GM23338 (cell line): ENCODE measurements at regions not wholly inside any gene's neighbourhood (a gene's known extent, or its start where the extent isn't known, plus 50 kb on each side); places are given as distances from the start of the nearest gene placed in this dataset.
"Not testable (repeated sequence)": the region's sequence is repeated elsewhere in the genome, so short reads cannot be mapped to it uniquely, and the experiment has no call there.

Experiments
- ATAC-seq: fragments of 200-7000 bp; cut with Tn5 transposase; 3 replicates; pipeline ENCODE4 v1.9.1; 2020
- DNase-seq: peaks from one replicate; pipeline ENCODE4 v3.0.0-alpha.2; 2015; ENCODE audit warnings: low spot score
- H2AFZ ChIP-seq: fragments of 200-600 bp; sonication (generic); 2 replicates; pipeline ENCODE4 v1.8.0; 2016; ENCODE audit warnings: antibody characterized with exemption, mild to moderate bottlenecking, moderate library complexity
- H3F3A ChIP-seq: fragments of 200-600 bp; sonication (generic); replicated peaks from 2 replicates; pipeline ENCODE4 v1.8.0; 2017; ENCODE audit warnings: antibody characterized with exemption, mixed run types, low read depth
- H3K27ac ChIP-seq: fragments of 200-600 bp; sonication (generic); 2 replicates; pipeline ENCODE4 v1.6.1; 2016; ENCODE audit warnings: low read depth
- H3K27me3 ChIP-seq: fragments of 200-600 bp; sonication (generic); 2 replicates; pipeline ENCODE4 v1.8.0; 2016; ENCODE audit warnings: mild to moderate bottlenecking, mixed run types, moderate library complexity; ENCODE audit not compliant: insufficient read depth
- H3K36me3 ChIP-seq: fragments of 200-600 bp; sonication (generic); 2 replicates; pipeline ENCODE4 v1.8.0; 2016; ENCODE audit warnings: mild to moderate bottlenecking; ENCODE audit not compliant: insufficient read depth
- H3K4me1 ChIP-seq: fragments of 200-600 bp; sonication (generic); 2 replicates; pipeline ENCODE4 v1.8.0; 2016; ENCODE audit warnings: mild to moderate bottlenecking, moderate library complexity; ENCODE audit not compliant: insufficient read depth
- H3K4me2 ChIP-seq: fragments of 200-600 bp; sonication (generic); 2 replicates; pipeline ENCODE4 v1.7.1; 2017; ENCODE audit warnings: mixed run types
- H3K4me3 ChIP-seq: fragments of 200-600 bp; sonication (generic); 2 replicates; pipeline ENCODE4 v1.6.1; 2016; ENCODE audit warnings: mixed run types
- H3K79me2 ChIP-seq: fragments of 200-600 bp; sonication (generic); replicated peaks from 2 replicates; pipeline ENCODE4 v1.8.0; 2017; ENCODE audit warnings: mild to moderate bottlenecking; ENCODE audit not compliant: insufficient read depth
- H3K9me2 ChIP-seq: fragments of 200-600 bp; sonication (generic); 2 replicates; pipeline ENCODE4 v1.8.0; 2017; ENCODE audit not compliant: insufficient read depth
- H4K20me1 ChIP-seq: fragments of 200-600 bp; sonication (generic); replicated peaks from 2 replicates; pipeline ENCODE4 v1.8.0; 2017; ENCODE audit warnings: mild to moderate bottlenecking; ENCODE audit not compliant: insufficient read depth
- H3K27ac Mint-ChIP-seq: 2 replicates; pipeline ENCODE4 v1.8.0; 2020; ENCODE audit warnings: inconsistent platforms, mild to moderate bottlenecking, moderate library complexity, mixed read lengths
- H3K27me3 Mint-ChIP-seq: 3 replicates; pipeline ENCODE4 v1.8.0; 2022; ENCODE audit warnings: low read depth, mild to moderate bottlenecking, moderate library complexity, mixed read lengths, inconsistent platforms; ENCODE audit not compliant: insufficient read depth, poor library complexity
- H3K36me3 Mint-ChIP-seq: 3 replicates; pipeline ENCODE4 v1.8.0; 2021; ENCODE audit warnings: low read depth, mild to moderate bottlenecking, inconsistent platforms, moderate library complexity, mixed read lengths
- H3K4me1 Mint-ChIP-seq: 3 replicates; pipeline ENCODE4 v1.8.0; 2020; ENCODE audit warnings: mild to moderate bottlenecking, inconsistent platforms, mixed read lengths
- H3K4me3 Mint-ChIP-seq: 3 replicates; pipeline ENCODE4 v1.8.0; 2021; ENCODE audit warnings: moderate library complexity, mild to moderate bottlenecking, inconsistent platforms, mixed read lengths
- H3K9me3 Mint-ChIP-seq: 3 replicates; pipeline ENCODE4 v1.8.0; 2020; ENCODE audit warnings: moderate library complexity, mild to moderate bottlenecking, inconsistent platforms, mixed read lengths
- CTCF ChIP-seq, 2 experiments: fragments of 200-600 bp in 1 of 2; sonication (generic) in 1 of 2; conservative IDR thresholded peaks; 2 replicates each; pipeline versions ENCODE4 v1.5.1 to v1.6.1; 2016 to 2017; ENCODE audit warnings: antibody characterized with exemption in 2 of 2, low read depth in 2 of 2, mild to moderate bottlenecking in 2 of 2, moderate library complexity in 1 of 2
- REST ChIP-seq: IDR thresholded peaks from one replicate; pipeline ENCODE4 v1.6.1; 2018; ENCODE audit warnings: antibody characterized with exemption; ENCODE audit not compliant: unreplicated experiment
- ZNF331 ChIP-seq: fragments of 250-450 bp; sonication (Bioruptor Pico); IDR thresholded peaks from 2 replicates; pipeline ENCODE4 v1.5.0; 2020; ENCODE audit warnings: low read depth, mild to moderate bottlenecking, moderate library complexity

GRCh38 chr12:102666176-102666575, 185.8 kb upstream of the IGF1 start:
- not testable (repeated sequence) for H3K9me3 Mint-ChIP-seq, H2AFZ ChIP-seq, H3K36me3 ChIP-seq, H3F3A ChIP-seq, ATAC-seq, H3K4me2 ChIP-seq, H3K4me3 ChIP-seq, H3K27me3 ChIP-seq, H3K4me1 Mint-ChIP-seq, H3K27ac ChIP-seq, DNase-seq, H3K79me2 ChIP-seq, H3K27me3 Mint-ChIP-seq, H3K36me3 Mint-ChIP-seq, H4K20me1 ChIP-seq, H3K4me3 Mint-ChIP-seq, H3K9me2 ChIP-seq, H3K27ac Mint-ChIP-seq
- peaks cover 18% of the 10 kb centered on the region for H3K4me1 ChIP-seq

- Mint-ChIP-seq H3K27ac (no peak overlapping the region), H3K4me3 (no peak overlapping the region), H3K4me1 (no peaks in the 10 kb centered on the region), H3K9me3 (peaks cover 47% of the 10 kb centered on the region), H3K36me3 (peaks cover 23% of the 10 kb centered on the region), H3K27me3 (no peaks in the 10 kb centered on the region)
- Histone ChIP-seq H3K79me2 (no peaks in the 10 kb centered on the region), H3K9me2 (peaks cover 6% of the 10 kb centered on the region; the same call in 1 of the 2 replicates), H3K4me2 (no peak overlapping the region), H3K27me3 (no peaks in the 10 kb centered on the region), H3K36me3 (no peaks in the 10 kb centered on the region), H4K20me1 (no peaks in the 10 kb centered on the region), H2AFZ (no peak overlapping the region), H3K27ac (no peak overlapping the region), H3K4me3 (no peak overlapping the region), H3F3A (no peaks in the 10 kb centered on the region), H3K4me1 (no peaks in the 10 kb centered on the region)
- peak; percentile 50 to 72 for TF ChIP-seq CTCF (conservative IDR thresholded peaks at IDR 0.05; ENCODE audit: low read depth in 2 of 2)
- no peak for TF ChIP-seq REST
- ATAC-seq: peak; percentile 40; the same call in 1 of the 3 replicates
- peak; percentile 35 for DNase-seq
Observed at GRCh38 chr12:102659200-102659911, 179.0 kb upstream of the IGF1 start.

GRCh38 chr12:102653406-102653805, 173.0 kb upstream of the IGF1 start:
- H3K4me1 Mint-ChIP-seq: no peaks in the 10 kb centered on the region
- ATAC-seq (no peak), DNase-seq (no peak)
- no peaks in the 10 kb centered on the region for H3K79me2 ChIP-seq
- no peak overlapping the region for H2AFZ ChIP-seq
- H3K9me2 ChIP-seq: 0 out of 2 replicates have a peak, but pooled peaks cover 2% of the 10 kb centered on the region
- peaks cover 26% of the 10 kb centered on the region for H3K9me3 Mint-ChIP-seq
- no peaks in the 10 kb centered on the region for H3K4me1 ChIP-seq
- H3K27ac ChIP-seq: no peak overlapping the region
- H3K4me3 Mint-ChIP-seq: no peak overlapping the region
- no peaks in the 10 kb centered on the region for H3K27me3 ChIP-seq
- peaks cover 12% of the 10 kb centered on the region for H3K36me3 Mint-ChIP-seq
- no peak overlapping the region for H3K27ac Mint-ChIP-seq
- H4K20me1 ChIP-seq: no peaks in the 10 kb centered on the region
- H3K27me3 Mint-ChIP-seq: no peaks in the 10 kb centered on the region
- H3F3A ChIP-seq: no peaks in the 10 kb centered on the region
- no peak overlapping the region for H3K4me2 ChIP-seq
- no peak overlapping the region for H3K4me3 ChIP-seq
- no peaks in the 10 kb centered on the region for H3K36me3 ChIP-seq
- TF ChIP-seq REST (no peak), ZNF331 (CRISPR knock-in tag) (no peak)
